NCI-H748 treated with DMSO at 0.1 percent for 48 hours (cell line): ENCODE measurements at regions not wholly inside any gene's neighbourhood (a gene's known extent, or its start where the extent isn't known, plus 50 kb on each side); places are given as distances from the start of the nearest gene placed in this dataset.
"Not testable (repeated sequence)": the region's sequence is repeated elsewhere in the genome, so short reads cannot be mapped to it uniquely, and the experiment has no call there.

Source experiments
- DNase-seq: peaks from one replicate; lab custom pipeline; 2025; lab: John Stamatoyannopoulos, UW

- DNase-seq: no peak
Observed at GRCh38 chr15:70398694-70399093, 301.0 kb upstream of the TLE3 start.

GRCh38 chr15:70396807-70397206 is 299.1 kb upstream of the TLE3 start:
- no peak for DNase-seq

- no peak for DNase-seq
Observed at GRCh38 chr15:70395164-70395563, 297.4 kb upstream of the TLE3 start.

- no peak for DNase-seq
Observed at GRCh38 chr15:70390723-70391122, 293.0 kb upstream of the TLE3 start.

- no peak for DNase-seq
Observed at GRCh38 chr15:70387993-70388392, 290.3 kb upstream of the TLE3 start.

GRCh38 chr15:70387081-70387480 is 289.4 kb upstream of the TLE3 start:
- DNase-seq: no peak

GRCh38 chr15:70385711-70386110 is 288.0 kb upstream of the TLE3 start:
- DNase-seq: no peak

GRCh38 chr15:70385052-70385451 is 287.3 kb upstream of the TLE3 start:
- DNase-seq: no peak

GRCh38 chr15:70383856-70384255 is 286.1 kb upstream of the TLE3 start:
- DNase-seq: no peak

GRCh38 chr15:70382762-70383458 is 285.2 kb upstream of the TLE3 start:
- DNase-seq: no peak

- no peak for DNase-seq
Observed at GRCh38 chr15:70382009-70382749, 284.5 kb upstream of the TLE3 start.

- DNase-seq: no peak
Observed at GRCh38 chr15:70379938-70380883, 282.5 kb upstream of the TLE3 start.

GRCh38 chr15:70379134-70379533 is 281.4 kb upstream of the TLE3 start:
- no peak for DNase-seq

GRCh38 chr15:70378126-70379031 is 280.7 kb upstream of the TLE3 start:
- DNase-seq: no peak

GRCh38 chr15:70376929-70377691 is 279.4 kb upstream of the TLE3 start:
- DNase-seq: no peak

GRCh38 chr15:70376031-70376928 is 278.6 kb upstream of the TLE3 start:
- DNase-seq: no peak

GRCh38 chr15:70375586-70375985 is 277.9 kb upstream of the TLE3 start:
- DNase-seq: no peak

- DNase-seq: peak; percentile 32
Observed at GRCh38 chr15:70375006-70375431, 277.3 kb upstream of the TLE3 start.

GRCh38 chr15:70374096-70374495 is 276.4 kb upstream of the TLE3 start:
- DNase-seq: no peak

- DNase-seq: not testable (repeated sequence)
Observed at GRCh38 chr15:70373439-70373838, 275.7 kb upstream of the TLE3 start.
